Keratinocyte (primary cell): ENCODE measurements at regions not wholly inside any gene's neighbourhood (a gene's known extent, or its start where the extent isn't known, plus 50 kb on each side); places are given as distances from the start of the nearest gene placed in this dataset.

ENCODE experiments used
- DNase-seq: peaks from one replicate; pipeline ENCODE4 v3.0.0-alpha.2; 2011; ENCODE audit warnings: low read depth, missing footprints, low spot score
- FAIRE-seq: peaks from 2 replicates; lab custom pipeline; 2011; peaks lifted over from hg19 to GRCh38; lab: Jason Lieb, UNC
- H2AFZ ChIP-seq: 2 replicates; pipeline ENCODE4 v1.6.0; 2012; ENCODE audit warnings: low read length, control low read depth, inconsistent platforms; ENCODE audit not compliant: control insufficient read depth
- H3K27ac ChIP-seq: 2 replicates; pipeline ENCODE4 v1.5.1; 2011; ENCODE audit warnings: low read length; ENCODE audit not compliant: control insufficient read depth, insufficient read depth
- H3K27me3 ChIP-seq: 3 replicates; pipeline ENCODE4 v1.6.0; 2011; ENCODE audit warnings: low read length; ENCODE audit not compliant: control insufficient read depth, insufficient read depth; ENCODE audit errors: extremely low read depth
- H3K36me3 ChIP-seq, 2 experiments: 2 replicates in 1 of 2; 3 replicates in 1 of 2; pipeline ENCODE4 v1.5.1; 2011; ENCODE audit warnings: low read length in 2 of 2, mild to moderate bottlenecking in 1 of 2; ENCODE audit not compliant: control insufficient read depth in 2 of 2, insufficient read depth in 2 of 2; ENCODE audit errors: extremely low read depth in 1 of 2
- H3K4me1 ChIP-seq: 3 replicates; pipeline ENCODE4 v1.5.1; 2011; ENCODE audit warnings: low read length; ENCODE audit not compliant: control insufficient read depth, insufficient read depth; ENCODE audit errors: extremely low read depth
- H3K4me2 ChIP-seq: 3 replicates; pipeline ENCODE4 v1.6.0; 2011; ENCODE audit warnings: low read depth, low read length; ENCODE audit not compliant: control insufficient read depth, insufficient read depth; ENCODE audit errors: extremely low read depth
- H3K4me3 ChIP-seq, 3 experiments: fragments of 200-600 bp in 1 of 3; sonication (generic) in 1 of 3; 2 replicates in 2 of 3; 3 replicates in 1 of 3; pipeline ENCODE4 v1.5.1; 2011 to 2016; ENCODE audit warnings: low read length in 3 of 3, mild to moderate bottlenecking in 3 of 3, control low read depth in 2 of 3, inconsistent platforms in 1 of 3, low read depth in 1 of 3, mixed read lengths in 1 of 3, mixed run types in 1 of 3, moderate library complexity in 1 of 3; ENCODE audit not compliant: control insufficient read depth in 2 of 3, insufficient read depth in 2 of 3; ENCODE audit errors: extremely low read depth in 1 of 3
- H3K79me2 ChIP-seq: 2 replicates; pipeline ENCODE4 v1.6.0; 2012; ENCODE audit warnings: low read length; ENCODE audit not compliant: control insufficient read depth, insufficient read depth
- H3K9ac ChIP-seq: 3 replicates; pipeline ENCODE4 v1.6.0; 2011; ENCODE audit warnings: low read length; ENCODE audit not compliant: control insufficient read depth, insufficient read depth; ENCODE audit errors: extremely low read depth
- H3K9me1 ChIP-seq: 3 replicates; pipeline ENCODE4 v1.6.0; 2011; ENCODE audit warnings: low read length; ENCODE audit not compliant: control insufficient read depth, insufficient read depth; ENCODE audit errors: extremely low read depth
- H3K9me3 ChIP-seq: 2 replicates; pipeline ENCODE4 v1.5.1; 2012; ENCODE audit warnings: low read depth, low read length; ENCODE audit not compliant: control insufficient read depth
- H4K20me1 ChIP-seq: 3 replicates; pipeline ENCODE4 v1.6.0; 2011; ENCODE audit warnings: low read length; ENCODE audit not compliant: control insufficient read depth, insufficient read depth; ENCODE audit errors: extremely low read depth
- EZH2 ChIP-seq: IDR thresholded peaks from one replicate; pipeline ENCODE4 v1.6.1; 2012; ENCODE audit warnings: inconsistent platforms, mild to moderate bottlenecking, low read length, moderate library complexity
- dilution Hi-C: fragments of 300-500 bp; cut with MboI; formaldehyde crosslinking; loops from one replicate; pipeline ENCODE4 v1.7.0; 2020; ENCODE audit warnings: low sequenced_read_pairs; ENCODE audit not compliant: extremely low pct_ligation_motif_present
- TF ChIP-seq, protein P1 (sequence below), 3 experiments: IDR thresholded peaks in 1 of 3; conservative IDR thresholded peaks in 1 of 3; optimal IDR thresholded peaks in 1 of 3; 2 replicates in 2 of 3; 3 replicates in 1 of 3; pipeline versions ENCODE3 to v1.5.1; 2011; ENCODE audit warnings: low read length in 3 of 3, mild to moderate bottlenecking in 3 of 3, moderate library complexity in 2 of 3, control low read depth in 1 of 3, inconsistent platforms in 1 of 3; ENCODE audit not compliant: insufficient read depth in 2 of 3; ENCODE audit errors: extremely low read depth in 1 of 3

DNA sequence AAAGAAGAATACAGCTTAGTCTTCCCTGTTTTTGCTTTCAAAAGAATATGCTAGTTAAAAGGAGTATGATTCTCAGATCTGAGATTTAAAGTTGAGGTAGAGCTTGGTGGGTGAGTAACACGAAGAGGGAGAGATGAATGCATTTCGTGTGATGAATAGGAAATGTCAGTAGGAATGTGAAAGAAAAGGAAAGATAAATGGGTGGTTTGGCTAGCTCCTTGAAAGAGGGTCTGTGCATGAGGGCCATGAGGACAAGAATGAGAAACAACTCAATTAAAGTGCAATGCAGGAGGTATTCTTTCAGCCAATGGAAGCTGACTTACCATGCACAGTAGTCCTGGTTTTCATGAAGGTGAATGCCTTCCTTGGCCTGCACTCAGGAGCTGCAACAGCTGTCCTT is 248.2 kb downstream of the HNMT start:
- no peak for DNase-seq
- no peaks in the 10 kb centered on the region for H3K9me3 ChIP-seq
- H3K4me3 ChIP-seq, result no peak overlapping the region
- H3K9ac ChIP-seq, result no peak overlapping the region
- peaks cover 13% of the 10 kb centered on the region for H3K4me1 ChIP-seq
- no peaks in the 10 kb centered on the region for H3K9me1 ChIP-seq
- no peaks in the 10 kb centered on the region for H3K79me2 ChIP-seq
- H3K27ac ChIP-seq, result no peak overlapping the region
- H4K20me1 ChIP-seq, result no peaks in the 10 kb centered on the region
- H2AFZ ChIP-seq, result no peak overlapping the region
- TF ChIP-seq, protein P1, sequence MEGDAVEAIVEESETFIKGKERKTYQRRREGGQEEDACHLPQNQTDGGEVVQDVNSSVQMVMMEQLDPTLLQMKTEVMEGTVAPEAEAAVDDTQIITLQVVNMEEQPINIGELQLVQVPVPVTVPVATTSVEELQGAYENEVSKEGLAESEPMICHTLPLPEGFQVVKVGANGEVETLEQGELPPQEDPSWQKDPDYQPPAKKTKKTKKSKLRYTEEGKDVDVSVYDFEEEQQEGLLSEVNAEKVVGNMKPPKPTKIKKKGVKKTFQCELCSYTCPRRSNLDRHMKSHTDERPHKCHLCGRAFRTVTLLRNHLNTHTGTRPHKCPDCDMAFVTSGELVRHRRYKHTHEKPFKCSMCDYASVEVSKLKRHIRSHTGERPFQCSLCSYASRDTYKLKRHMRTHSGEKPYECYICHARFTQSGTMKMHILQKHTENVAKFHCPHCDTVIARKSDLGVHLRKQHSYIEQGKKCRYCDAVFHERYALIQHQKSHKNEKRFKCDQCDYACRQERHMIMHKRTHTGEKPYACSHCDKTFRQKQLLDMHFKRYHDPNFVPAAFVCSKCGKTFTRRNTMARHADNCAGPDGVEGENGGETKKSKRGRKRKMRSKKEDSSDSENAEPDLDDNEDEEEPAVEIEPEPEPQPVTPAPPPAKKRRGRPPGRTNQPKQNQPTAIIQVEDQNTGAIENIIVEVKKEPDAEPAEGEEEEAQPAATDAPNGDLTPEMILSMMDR (optimal IDR thresholded peaks at IDR 0.05 in 1 of 3, IDR thresholded peaks at IDR 0.05 in 1 of 3, conservative IDR thresholded peaks at IDR 0.05 in 1 of 3; ENCODE audit: extremely low read depth in 1 of 3, insufficient read depth in 2 of 3, low read length in 3 of 3), result no peak
- TF ChIP-seq EZH2, result no peak
- FAIRE-seq, result no peak
- dilution Hi-C loops, result no loop called here
- H3K27me3 ChIP-seq, result no peaks in the 10 kb centered on the region
- H3K36me3 ChIP-seq, result no peaks in the 10 kb centered on the region
- H3K4me2 ChIP-seq, result no peak overlapping the region

DNA sequence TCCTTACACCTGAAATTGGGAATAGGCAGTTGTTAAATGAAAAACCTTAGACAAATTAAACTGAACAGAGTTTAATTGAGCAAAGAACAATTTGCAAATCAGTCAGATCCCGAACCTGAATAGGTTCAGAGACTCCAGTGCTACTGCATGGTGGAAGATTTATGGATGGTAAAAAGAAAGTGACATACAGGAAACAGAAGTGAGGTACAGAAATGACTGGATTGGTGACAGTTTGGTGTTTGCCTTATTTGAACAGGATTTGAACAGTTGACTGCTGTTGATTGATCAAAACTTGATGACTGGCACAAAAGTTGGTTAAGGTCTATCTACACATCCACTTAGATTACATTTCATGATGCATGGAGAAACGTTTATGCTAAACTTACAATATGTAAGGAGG is 248.8 kb downstream of the HNMT start:
- H2AFZ ChIP-seq, result no peak overlapping the region
- dilution Hi-C loops, result no loop called here
- no peaks in the 10 kb centered on the region for H3K9me3 ChIP-seq
- peaks cover 13% of the 10 kb centered on the region for H3K4me1 ChIP-seq
- H3K4me3 ChIP-seq, result no peak overlapping the region
- no peaks in the 10 kb centered on the region for H3K36me3 ChIP-seq
- H3K79me2 ChIP-seq, result no peaks in the 10 kb centered on the region
- DNase-seq (no peak), FAIRE-seq (no peak)
- no peaks in the 10 kb centered on the region for H3K27me3 ChIP-seq
- H3K9me1 ChIP-seq, result no peaks in the 10 kb centered on the region
- no peak overlapping the region for H3K27ac ChIP-seq
- no peak overlapping the region for H3K4me2 ChIP-seq
- H4K20me1 ChIP-seq, result no peaks in the 10 kb centered on the region
- TF ChIP-seq, protein P1 (optimal IDR thresholded peaks at IDR 0.05 in 1 of 3, IDR thresholded peaks at IDR 0.05 in 1 of 3, conservative IDR thresholded peaks at IDR 0.05 in 1 of 3; ENCODE audit: extremely low read depth in 1 of 3, insufficient read depth in 2 of 3, low read length in 3 of 3), result no peak
- TF ChIP-seq EZH2, result no peak
- no peak overlapping the region for H3K9ac ChIP-seq
